Loucy (cell line): ENCODE measurements at regions not wholly inside any gene's neighbourhood (a gene's known extent, or its start where the extent isn't known, plus 50 kb on each side); places are given as distances from the start of the nearest gene placed in this dataset.

Source experiments
- CTCF ChIP-seq: fragments of 200-600 bp; sonication (generic); conservative IDR thresholded peaks from 2 replicates; pipeline ENCODE4 v1.5.1; 2014; ENCODE audit warnings: mild to moderate bottlenecking, antibody characterized with exemption, low read length
- EZH2phosphoT487 ChIP-seq: fragments of 200-600 bp; IDR thresholded peaks from 2 replicates; pipeline ENCODE4 v1.6.1; 2018; ENCODE audit warnings: antibody characterized with exemption, mild to moderate bottlenecking, moderate library complexity, borderline replicate concordance

- no peak for TF ChIP-seq CTCF
- no peak for TF ChIP-seq EZH2phosphoT487
Observed at GRCh38 chr21:34198231-34199120, 125.1 kb downstream of the MRPS6 start.
